GM18511 (cell line): ENCODE measurements at regions not wholly inside any gene's neighbourhood (a gene's known extent, or its start where the extent isn't known, plus 50 kb on each side); places are given as distances from the start of the nearest gene placed in this dataset.
A peak's percentile ranks its signal among the peaks of the same experiment; 100 is the strongest.
"Not testable (repeated sequence)": the region's sequence is repeated elsewhere in the genome, so short reads cannot be mapped to it uniquely, and the experiment has no call there.

Experiments used
- ATAC-seq: cut with Tn5 transposase; IDR thresholded peaks from one replicate; pipeline ENCODE4 v1.9.1; 2021; ENCODE audit warnings: mild to moderate bottlenecking, moderate library complexity; ENCODE audit not compliant: unreplicated experiment

GRCh38 chr5:91611746-91612145, 228.6 kb upstream of the ARRDC3 start:
- no peak for ATAC-seq

- ATAC-seq = no peak
These were observed 224.6 kb upstream of the ARRDC3 start for GRCh38 chr5:91607675-91608074.

- no peak for ATAC-seq
These were observed 216.7 kb upstream of the ARRDC3 start for GRCh38 chr5:91599863-91600262.

- no peak for ATAC-seq
These were observed 215.1 kb upstream of the ARRDC3 start for GRCh38 chr5:91598216-91598615.

- no peak for ATAC-seq
These were observed 212.3 kb upstream of the ARRDC3 start for GRCh38 chr5:91595424-91595823.

GRCh38 chr5:91591076-91591475, 208.0 kb upstream of the ARRDC3 start:
- ATAC-seq = no peak

- ATAC-seq = no peak
These were observed 203.1 kb upstream of the ARRDC3 start for GRCh38 chr5:91586232-91586631.

GRCh38 chr5:91584352-91584751, 201.2 kb upstream of the ARRDC3 start:
- ATAC-seq = no peak

GRCh38 chr5:91566012-91566411, 182.9 kb upstream of the ARRDC3 start:
- not testable (repeated sequence) for ATAC-seq

- no peak for ATAC-seq
These were observed 179.8 kb upstream of the ARRDC3 start for GRCh38 chr5:91562922-91563321.

GRCh38 chr5:91541696-91542095, 158.6 kb upstream of the ARRDC3 start:
- no peak for ATAC-seq

- no peak for ATAC-seq
These were observed 155.1 kb upstream of the ARRDC3 start for GRCh38 chr5:91538179-91538578.

GRCh38 chr5:91535499-91535898, 152.4 kb upstream of the ARRDC3 start:
- no peak for ATAC-seq

GRCh38 chr5:91534332-91534731, 151.2 kb upstream of the ARRDC3 start:
- no peak for ATAC-seq

- no peak for ATAC-seq
These were observed 149.7 kb upstream of the ARRDC3 start for GRCh38 chr5:91532779-91533178.

GRCh38 chr5:91532281-91532680, 149.2 kb upstream of the ARRDC3 start:
- no peak for ATAC-seq

GRCh38 chr5:91528831-91529230, 145.7 kb upstream of the ARRDC3 start:
- no peak for ATAC-seq

- no peak for ATAC-seq
These were observed 138.7 kb upstream of the ARRDC3 start for GRCh38 chr5:91521785-91522184.

GRCh38 chr5:91521334-91521733, 138.2 kb upstream of the ARRDC3 start:
- ATAC-seq = no peak

GRCh38 chr5:91514400-91514799, 131.3 kb upstream of the ARRDC3 start:
- no peak for ATAC-seq

GRCh38 chr5:91503321-91503720, 120.2 kb upstream of the ARRDC3 start:
- ATAC-seq = no peak

- no peak for ATAC-seq
These were observed 117.6 kb upstream of the ARRDC3 start for GRCh38 chr5:91500758-91501157.

GRCh38 chr5:91499943-91500531, 116.9 kb upstream of the ARRDC3 start:
- peak; percentile 69 for ATAC-seq
